HFF-Myc (cell line): ENCODE measurements at regions not wholly inside any gene's neighbourhood (a gene's known extent, or its start where the extent isn't known, plus 50 kb on each side); places are given as distances from the start of the nearest gene placed in this dataset.

Source experiments
- DNase-seq: peaks from one replicate; pipeline ENCODE4 v3.0.0-alpha.2; 2011; ENCODE audit warnings: low read depth; ENCODE audit errors: extremely low read depth
- H3K4me3 ChIP-seq: replicated peaks from 2 replicates; pipeline ENCODE4 v1.5.1; 2011; ENCODE audit warnings: low read depth, mild to moderate bottlenecking, control low read depth, low read length
- CTCF ChIP-seq: IDR thresholded peaks from 2 replicates; pipeline ENCODE4 v1.5.1; 2012; ENCODE audit warnings: mild to moderate bottlenecking, low read depth, low read length, control low read depth; ENCODE audit errors: missing control alignments

DNA sequence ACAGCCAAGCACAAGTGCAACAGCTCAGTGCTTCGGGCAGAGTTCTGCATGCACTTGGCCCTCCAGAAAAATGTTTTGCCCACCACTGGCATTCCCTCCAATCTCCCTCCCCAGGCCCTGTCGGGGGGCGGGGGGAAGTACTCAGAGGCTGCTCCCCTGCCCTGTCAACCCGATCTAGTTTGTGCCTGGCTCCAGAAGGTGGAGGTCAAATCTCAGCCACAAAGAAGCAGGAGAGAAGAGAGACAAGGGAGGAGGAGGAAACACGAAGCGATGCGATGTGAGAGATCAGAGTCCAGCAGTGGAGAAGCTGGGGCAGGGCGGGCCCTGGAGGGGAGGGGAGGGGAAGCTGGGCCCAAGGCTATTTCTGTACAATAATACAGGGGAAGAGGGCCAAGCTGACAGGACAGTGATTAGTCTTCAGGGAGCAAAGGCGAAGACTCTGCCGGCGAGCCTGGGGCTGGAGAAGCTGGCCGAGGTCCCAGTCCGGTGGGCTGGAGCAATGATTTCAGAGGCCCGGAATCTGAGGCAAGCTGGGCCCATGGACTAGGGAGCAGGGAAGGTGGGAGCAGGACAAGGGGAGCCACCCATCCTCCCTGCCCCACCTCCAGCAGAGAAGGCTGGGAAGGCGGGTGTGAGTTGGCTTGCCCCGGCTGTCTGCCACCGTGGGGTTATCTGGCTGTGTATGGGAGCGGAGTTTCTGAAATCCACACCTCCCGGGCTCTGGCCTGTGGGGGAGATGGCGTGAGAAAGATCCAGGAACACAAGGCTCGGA, 167.1 kb downstream of the EFNB1 start:
- H3K4me3 ChIP-seq, result no peak overlapping the region
- TF ChIP-seq CTCF, result no peak

DNA sequence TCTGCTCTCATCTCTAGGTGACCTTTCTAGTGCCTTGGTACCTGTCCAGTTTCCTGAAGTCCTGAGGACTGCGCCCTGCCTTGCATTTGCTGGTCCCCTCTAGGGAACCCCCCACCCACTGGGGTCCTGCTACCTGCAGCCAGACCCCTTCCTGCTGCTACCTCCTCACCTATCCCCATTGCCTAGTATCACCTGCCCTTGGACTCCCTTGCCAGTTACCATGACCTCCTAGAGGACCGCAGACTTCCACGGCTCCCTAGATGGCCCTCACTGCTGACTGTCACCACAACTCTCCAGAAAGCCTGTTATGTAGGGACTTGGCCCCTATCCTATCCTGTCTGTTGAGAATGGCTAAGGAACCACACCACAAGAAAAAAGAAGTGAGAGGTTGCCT, 166.6 kb downstream of the EFNB1 start:
- no peak overlapping the region for H3K4me3 ChIP-seq
- TF ChIP-seq CTCF, result no peak

More for the DNA sequence above, 167.1 kb downstream of the EFNB1 start:
- DNase-seq, result no peak

GRCh38 chrX:68994891-68995255, 166.1 kb downstream of the EFNB1 start:
- no peak for DNase-seq
- TF ChIP-seq CTCF, result no peak
- H3K4me3 ChIP-seq, result no peak overlapping the region

More for the DNA sequence above, 166.6 kb downstream of the EFNB1 start:
- DNase-seq, result no peak

GRCh38 chrX:68994135-68994890, 165.5 kb downstream of the EFNB1 start:
- H3K4me3 ChIP-seq, result no peak overlapping the region
- DNase-seq, result no peak
- no peak for TF ChIP-seq CTCF

DNA sequence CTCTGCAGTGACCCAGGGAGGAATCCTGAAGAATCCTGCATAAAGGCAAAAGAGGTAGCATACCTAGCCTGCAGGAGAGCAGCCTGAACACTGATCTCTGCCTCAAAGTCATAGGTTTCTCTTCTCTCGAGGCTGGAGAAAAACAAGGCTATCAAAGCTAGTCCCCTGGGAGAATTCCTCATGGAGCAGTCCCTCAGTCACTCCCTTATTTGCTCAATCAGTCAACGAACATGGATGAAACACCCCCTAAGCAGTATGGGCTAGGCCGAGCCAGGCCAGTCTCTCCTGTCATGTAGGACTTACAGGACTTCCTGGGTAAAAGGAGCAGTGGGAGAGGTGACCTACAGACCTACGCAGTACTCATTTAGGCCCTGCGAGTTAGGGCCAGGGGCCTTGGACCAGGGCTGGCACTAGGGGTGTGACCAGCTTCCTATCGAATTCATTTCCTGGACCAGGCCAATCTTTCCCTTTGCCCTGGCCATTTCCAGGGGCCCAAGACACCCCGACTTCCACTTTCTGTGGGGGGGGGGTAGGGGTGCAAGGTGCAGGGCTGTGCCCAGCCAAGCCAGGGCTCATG, 164.1 kb downstream of the EFNB1 start:
- no peak for DNase-seq
- no peak for TF ChIP-seq CTCF
- H3K4me3 ChIP-seq, result no peak overlapping the region

DNA sequence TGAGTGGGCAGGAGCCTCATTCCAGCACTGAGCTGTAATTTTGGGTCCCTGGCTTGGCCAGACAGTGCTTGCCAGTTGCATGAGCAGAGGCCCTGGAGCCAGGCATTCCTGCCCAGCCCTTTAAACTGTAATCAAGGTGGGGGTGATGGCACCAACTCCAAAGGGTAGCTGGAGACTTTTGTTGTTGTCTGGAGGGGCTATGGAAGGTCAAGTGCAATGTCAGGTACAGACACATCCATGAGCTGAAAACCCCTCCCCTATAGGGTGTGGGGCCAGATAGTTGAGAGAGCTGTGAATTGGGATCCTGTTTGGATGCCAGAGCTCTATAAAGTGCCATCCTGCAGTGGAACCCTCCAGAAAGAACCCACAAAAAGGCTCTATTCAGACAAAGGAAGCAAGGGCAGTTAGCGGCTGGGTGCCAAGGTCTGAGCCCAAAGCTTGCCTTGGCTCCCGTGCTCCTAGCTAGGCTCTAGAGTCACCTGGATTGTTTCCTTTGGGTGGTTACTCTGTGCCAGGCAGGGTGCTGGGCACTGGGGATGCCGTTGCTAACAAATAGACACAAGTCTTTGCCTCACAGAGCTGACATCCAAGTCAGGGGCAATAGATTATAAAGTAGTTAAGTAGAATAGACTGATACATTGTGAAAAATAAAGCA, 163.0 kb downstream of the EFNB1 start:
- no peak for DNase-seq
- H3K4me3 ChIP-seq, result no peak overlapping the region
- TF ChIP-seq CTCF, result no peak
